Nephron (organoid): ENCODE measurements at regions not wholly inside any gene's neighbourhood (a gene's known extent, or its start where the extent isn't known, plus 50 kb on each side); places are given as distances from the start of the nearest gene placed in this dataset.

Experiments
- H3K27ac Mint-ChIP-seq, 3 experiments: 2 replicates each; pipeline ENCODE4 v1.8.0; 2020; ENCODE audit warnings: mixed read lengths in 3 of 3, mild to moderate bottlenecking in 2 of 3, moderate library complexity in 1 of 3
- H3K27me3 Mint-ChIP-seq: 2 replicates; pipeline ENCODE4 v1.8.0; 2021; ENCODE audit warnings: low read depth, mild to moderate bottlenecking, moderate library complexity, mixed read lengths
- H3K36me3 Mint-ChIP-seq: 2 replicates; pipeline ENCODE4 v1.8.0; 2020; ENCODE audit warnings: low read depth, mixed read lengths
- H3K4me1 Mint-ChIP-seq: 2 replicates; pipeline ENCODE4 v1.8.0; 2020; ENCODE audit warnings: mixed read lengths
- H3K4me3 Mint-ChIP-seq, 3 experiments: 2 replicates each; pipeline ENCODE4 v1.8.0; 2020; ENCODE audit warnings: mild to moderate bottlenecking in 3 of 3, mixed read lengths in 3 of 3, moderate library complexity in 2 of 3
- H3K9me3 Mint-ChIP-seq: 2 replicates; pipeline ENCODE4 v1.8.0; 2020; ENCODE audit warnings: mixed read lengths
- CTCF ChIP-seq, 3 experiments: fragments of 200-600 bp; sonication (generic); IDR thresholded peaks; one replicate each; pipeline ENCODE4 v1.5.0; 2021; ENCODE audit warnings: antibody characterized with exemption in 3 of 3; ENCODE audit not compliant: unreplicated experiment in 3 of 3

DNA sequence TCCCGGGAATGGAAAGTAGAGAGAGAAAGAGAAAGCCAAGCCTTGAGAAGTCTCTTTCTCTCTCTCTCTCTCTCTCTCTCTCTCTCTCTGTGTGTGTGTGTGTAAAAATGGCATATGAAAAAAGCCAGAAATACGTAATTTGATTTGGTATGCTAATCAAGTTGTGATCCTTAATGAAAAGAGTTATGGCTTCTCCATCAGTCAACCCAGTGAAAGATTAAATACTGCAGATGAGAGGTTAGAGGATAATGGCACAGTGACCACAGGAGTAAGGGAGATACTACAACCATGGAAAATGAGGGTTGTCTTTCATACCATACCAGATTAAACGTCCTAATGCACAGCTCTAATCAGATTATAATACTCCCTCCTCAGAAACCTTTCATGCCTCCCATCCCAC, 193.5 kb upstream of the SOX2 start:
- no peaks in the 10 kb centered on the region for H3K27me3 Mint-ChIP-seq
- no peak overlapping the region for H3K4me3 Mint-ChIP-seq
- TF ChIP-seq CTCF (IDR thresholded peaks at IDR 0.05; ENCODE audit: unreplicated experiment in 3 of 3): no peak
- H3K27ac Mint-ChIP-seq: no peak overlapping the region
- peaks cover 4% of the 10 kb centered on the region for H3K9me3 Mint-ChIP-seq
- no peaks in the 10 kb centered on the region for H3K36me3 Mint-ChIP-seq
- no peaks in the 10 kb centered on the region for H3K4me1 Mint-ChIP-seq

DNA sequence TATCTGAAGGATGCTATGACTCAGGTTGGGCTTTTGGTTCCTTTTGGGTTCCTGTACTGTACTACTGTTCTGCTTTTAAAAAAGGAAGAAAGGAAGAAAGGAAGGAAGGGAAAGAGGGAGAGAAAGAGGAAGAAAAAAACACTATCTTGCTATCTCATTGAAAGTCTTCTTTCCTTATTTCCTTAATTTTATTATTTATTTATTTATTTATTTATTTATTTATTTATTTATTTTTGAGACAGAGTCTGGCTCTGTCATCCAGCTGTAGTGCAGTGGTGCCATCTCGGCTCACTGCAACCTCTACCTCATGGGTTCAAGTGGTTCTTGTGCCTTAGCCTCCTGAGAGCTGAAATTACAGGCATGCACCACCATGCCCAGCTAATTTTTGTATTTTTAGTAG, 198.9 kb upstream of the SOX2 start:
- Mint-ChIP-seq H3K36me3 (no peaks in the 10 kb centered on the region), H3K4me3 (no peak overlapping the region), H3K9me3 (peaks cover 12% of the 10 kb centered on the region), H3K27me3 (no peaks in the 10 kb centered on the region), H3K27ac (no peak overlapping the region), H3K4me1 (no peaks in the 10 kb centered on the region)
- TF ChIP-seq CTCF (IDR thresholded peaks at IDR 0.05; ENCODE audit: unreplicated experiment in 3 of 3): no peak

DNA sequence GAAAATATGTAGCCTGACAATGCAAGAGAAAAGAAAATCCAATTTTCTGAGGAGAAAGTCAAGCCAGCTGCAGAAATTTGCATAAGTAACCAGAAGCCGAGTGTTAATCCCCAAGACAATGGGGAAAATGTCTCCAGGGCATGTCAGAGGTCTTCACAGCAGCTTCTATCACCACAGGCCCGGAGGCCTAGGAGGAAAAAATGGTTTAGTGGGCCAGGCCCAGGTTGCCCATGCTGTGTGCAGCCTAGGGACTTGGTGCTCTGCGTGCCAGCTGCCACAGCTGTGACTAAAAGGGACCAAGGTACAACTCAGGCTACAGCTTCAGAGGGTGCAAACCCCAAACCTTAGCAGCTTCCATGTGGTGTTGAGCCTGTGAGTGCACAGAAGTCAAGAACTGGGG, 201.2 kb upstream of the SOX2 start:
- Mint-ChIP-seq H3K27me3 (no peaks in the 10 kb centered on the region), H3K36me3 (no peaks in the 10 kb centered on the region), H3K4me3 (no peak overlapping the region), H3K9me3 (peaks cover 12% of the 10 kb centered on the region), H3K4me1 (no peaks in the 10 kb centered on the region), H3K27ac (no peak overlapping the region)
- no peak for TF ChIP-seq CTCF (IDR thresholded peaks at IDR 0.05; ENCODE audit: unreplicated experiment in 3 of 3)

DNA sequence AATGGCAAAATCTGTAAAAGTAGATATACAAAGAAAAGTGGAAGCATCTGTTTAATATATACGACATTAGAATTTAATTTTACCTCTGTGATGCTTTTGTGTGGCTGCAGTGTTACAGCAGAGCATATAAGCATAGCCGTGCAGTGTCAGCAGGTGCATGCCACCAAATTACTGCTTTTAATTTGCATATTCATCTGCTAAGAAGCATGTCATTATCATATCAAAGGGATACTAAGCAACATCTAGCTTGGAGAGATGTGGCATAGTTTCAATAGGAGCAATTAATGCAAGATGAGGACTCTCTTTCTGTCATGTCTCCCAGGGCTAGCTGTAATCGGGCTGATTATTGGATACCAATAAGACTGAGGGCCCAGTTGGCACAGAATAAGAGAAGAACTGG, 214.4 kb upstream of the SOX2 start:
- Mint-ChIP-seq H3K4me1 (no peaks in the 10 kb centered on the region), H3K36me3 (no peaks in the 10 kb centered on the region), H3K27me3 (no peaks in the 10 kb centered on the region), H3K9me3 (no peaks in the 10 kb centered on the region), H3K4me3 (no peak overlapping the region), H3K27ac (no peak overlapping the region)
- no peak for TF ChIP-seq CTCF (IDR thresholded peaks at IDR 0.05; ENCODE audit: unreplicated experiment in 3 of 3)

GRCh38 chr3:181493423-181493822, 218.3 kb upstream of the SOX2 start:
- H3K9me3 Mint-ChIP-seq: no peaks in the 10 kb centered on the region
- no peaks in the 10 kb centered on the region for H3K27me3 Mint-ChIP-seq
- no peaks in the 10 kb centered on the region for H3K4me1 Mint-ChIP-seq
- H3K4me3 Mint-ChIP-seq: no peak overlapping the region
- H3K27ac Mint-ChIP-seq: no peak overlapping the region
- H3K36me3 Mint-ChIP-seq: no peaks in the 10 kb centered on the region
- no peak for TF ChIP-seq CTCF (IDR thresholded peaks at IDR 0.05; ENCODE audit: unreplicated experiment in 3 of 3)

- Mint-ChIP-seq H3K27ac (no peak overlapping the region), H3K4me3 (no peak overlapping the region), H3K4me1 (no peaks in the 10 kb centered on the region), H3K9me3 (no peaks in the 10 kb centered on the region), H3K36me3 (no peaks in the 10 kb centered on the region), H3K27me3 (no peaks in the 10 kb centered on the region)
- TF ChIP-seq CTCF (IDR thresholded peaks at IDR 0.05; ENCODE audit: unreplicated experiment in 3 of 3): no peak
Measured at GRCh38 chr3:181488536-181488935, 223.2 kb upstream of the SOX2 start.
